Iris pigment epithelial cell (primary cell): ENCODE measurements at regions not wholly inside any gene's neighbourhood (a gene's known extent, or its start where the extent isn't known, plus 50 kb on each side); places are given as distances from the start of the nearest gene placed in this dataset.

ENCODE experiments used
- DNase-seq: peaks from one replicate; pipeline ENCODE4 v3.0.0-alpha.2; 2011; ENCODE audit warnings: low read depth

GRCh38 chr10:71045936-71046335 is 157.6 kb upstream of the PCBD1 start:
- DNase-seq, result no peak

GRCh38 chr10:71046747-71047146 is 158.4 kb upstream of the PCBD1 start:
- DNase-seq, result no peak

- no peak for DNase-seq
Measured at GRCh38 chr10:71048971-71049615, 160.7 kb upstream of the PCBD1 start.

- no peak for DNase-seq
Measured at GRCh38 chr10:71049994-71050393, 161.6 kb upstream of the PCBD1 start.

GRCh38 chr10:71052076-71052660 is 160.2 kb upstream of the UNC5B start:
- no peak for DNase-seq

GRCh38 chr10:71052708-71053107 is 159.7 kb upstream of the UNC5B start:
- DNase-seq, result no peak

- no peak for DNase-seq
Measured at GRCh38 chr10:71053169-71053895, 159.0 kb upstream of the UNC5B start.

- no peak for DNase-seq
Measured at GRCh38 chr10:71058308-71058707, 154.1 kb upstream of the UNC5B start.

- DNase-seq, result no peak
Measured at GRCh38 chr10:71059054-71059818, 153.1 kb upstream of the UNC5B start.

- DNase-seq, result no peak
Measured at GRCh38 chr10:71059943-71060342, 152.4 kb upstream of the UNC5B start.

- DNase-seq, result no peak
Measured at GRCh38 chr10:71060476-71061426, 151.6 kb upstream of the UNC5B start.

- DNase-seq, result no peak
Measured at GRCh38 chr10:71061472-71061871, 150.9 kb upstream of the UNC5B start.

- no peak for DNase-seq
Measured at GRCh38 chr10:71062156-71062555, 150.2 kb upstream of the UNC5B start.

GRCh38 chr10:71063401-71063800 is 149.0 kb upstream of the UNC5B start:
- no peak for DNase-seq

- DNase-seq, result no peak
Measured at GRCh38 chr10:71064413-71065118, 147.8 kb upstream of the UNC5B start.

GRCh38 chr10:71065659-71066058 is 146.7 kb upstream of the UNC5B start:
- DNase-seq, result no peak

GRCh38 chr10:71066600-71066999 is 145.8 kb upstream of the UNC5B start:
- DNase-seq, result no peak

GRCh38 chr10:71067098-71067740 is 145.2 kb upstream of the UNC5B start:
- no peak for DNase-seq

GRCh38 chr10:71068861-71069271 is 143.5 kb upstream of the UNC5B start:
- DNase-seq, result peak; percentile 7

- no peak for DNase-seq
Measured at GRCh38 chr10:71069909-71070666, 142.3 kb upstream of the UNC5B start.
